ENCODE measurements at regions not wholly inside any gene's neighbourhood (a gene's known extent, or its start where the extent isn't known, plus 50 kb on each side); places are given as distances from the start of the nearest gene placed in this dataset.
"Not testable (repeated sequence)": the region's sequence is repeated elsewhere in the genome, so short reads cannot be mapped to it uniquely, and the experiment has no call there.

- DNase-seq (ENCODE audit: low spot score), result no peak
Measured at GRCh38 chr15:53033709-53034108, 243.6 kb upstream of the ONECUT1 start.

- no peak for DNase-seq (ENCODE audit: low spot score)
Measured at GRCh38 chr15:53031469-53031868, 241.3 kb upstream of the ONECUT1 start.

- no peak for DNase-seq (ENCODE audit: low spot score)
Measured at GRCh38 chr15:53022788-53023187, 232.7 kb upstream of the ONECUT1 start.

- DNase-seq (ENCODE audit: low spot score), result no peak
Measured at GRCh38 chr15:53013329-53013728, 223.2 kb upstream of the ONECUT1 start.

GRCh38 chr15:53011779-53012178 is 221.6 kb upstream of the ONECUT1 start:
- not testable (repeated sequence) for DNase-seq (ENCODE audit: low spot score)

- DNase-seq (ENCODE audit: low spot score), result no peak
Measured at GRCh38 chr15:53009093-53009492, 219.0 kb upstream of the ONECUT1 start.

- no peak for DNase-seq (ENCODE audit: low spot score)
Measured at GRCh38 chr15:53000409-53000808, 210.3 kb upstream of the ONECUT1 start.

GRCh38 chr15:52997123-52997522 is 207.0 kb upstream of the ONECUT1 start:
- no peak for DNase-seq (ENCODE audit: low spot score)

- DNase-seq (ENCODE audit: low spot score), result no peak
Measured at GRCh38 chr15:52994290-52994689, 204.2 kb upstream of the ONECUT1 start.

- DNase-seq (ENCODE audit: low spot score), result no peak
Measured at GRCh38 chr15:52984507-52984906, 194.4 kb upstream of the ONECUT1 start.

GRCh38 chr15:52980446-52980845 is 190.3 kb upstream of the ONECUT1 start:
- no peak for DNase-seq (ENCODE audit: low spot score)

GRCh38 chr15:52976516-52977075 is 186.5 kb upstream of the ONECUT1 start:
- DNase-seq (ENCODE audit: low spot score), result no peak

GRCh38 chr15:52975941-52976449 is 185.9 kb upstream of the ONECUT1 start:
- DNase-seq (ENCODE audit: low spot score), result no peak

- DNase-seq (ENCODE audit: low spot score), result no peak
Measured at GRCh38 chr15:52963865-52964264, 173.7 kb upstream of the ONECUT1 start.

GRCh38 chr15:52960283-52960682 is 170.1 kb upstream of the ONECUT1 start:
- no peak for DNase-seq (ENCODE audit: low spot score)

- DNase-seq (ENCODE audit: low spot score), result no peak
Measured at GRCh38 chr15:52943746-52944145, 153.6 kb upstream of the ONECUT1 start.

- no peak for DNase-seq (ENCODE audit: low spot score)
Measured at GRCh38 chr15:52936489-52936888, 146.4 kb upstream of the ONECUT1 start.

- DNase-seq (ENCODE audit: low spot score), result no peak
Measured at GRCh38 chr15:52925130-52925529, 135.0 kb upstream of the ONECUT1 start.

GRCh38 chr15:52924630-52925029 is 134.5 kb upstream of the ONECUT1 start:
- DNase-seq (ENCODE audit: low spot score), result no peak

- DNase-seq (ENCODE audit: low spot score), result no peak
Measured at GRCh38 chr15:52923626-52924025, 133.5 kb upstream of the ONECUT1 start.

- DNase-seq (ENCODE audit: low spot score), result no peak
Measured at GRCh38 chr15:52922871-52923270, 132.7 kb upstream of the ONECUT1 start.

GRCh38 chr15:52912172-52912571 is 122.0 kb upstream of the ONECUT1 start:
- DNase-seq (ENCODE audit: low spot score), result no peak

GRCh38 chr15:52893338-52893737 is 103.2 kb upstream of the ONECUT1 start:
- no peak for DNase-seq (ENCODE audit: low spot score)

GRCh38 chr15:52879904-52880303 is 89.8 kb upstream of the ONECUT1 start:
- no peak for DNase-seq (ENCODE audit: low spot score)

GRCh38 chr15:52879145-52879544 is 89.0 kb upstream of the ONECUT1 start:
- no peak for DNase-seq (ENCODE audit: low spot score)

Data from LoVo (cell line).